Suppressor macrophage treated with lipopolysaccharide for 4 hours (primary cell): ENCODE measurements at regions not wholly inside any gene's neighbourhood (a gene's known extent, or its start where the extent isn't known, plus 50 kb on each side); places are given as distances from the start of the nearest gene placed in this dataset.

ENCODE experiments used
- DNase-seq: peaks from one replicate; pipeline ENCODE4 v3.0.0-alpha.2; 2020

DNA sequence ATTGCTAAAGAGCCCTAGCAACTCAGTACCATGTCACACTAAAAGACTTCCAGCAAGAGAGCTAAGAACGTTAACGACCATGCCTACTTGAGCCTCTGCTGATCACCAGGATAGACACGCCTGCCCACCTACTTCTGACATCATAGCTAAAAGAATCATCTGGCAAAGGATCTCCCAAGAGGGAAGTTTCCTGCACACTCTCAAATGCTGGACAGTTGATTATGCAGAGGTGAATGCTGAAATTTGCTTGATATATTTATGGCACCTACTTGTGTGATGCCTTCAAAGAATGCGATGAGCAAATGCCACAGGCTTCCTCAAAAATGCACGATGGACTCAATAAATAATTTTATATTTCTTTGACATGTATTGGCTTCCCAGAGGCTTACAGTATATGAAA lies 113.6 kb downstream of the GALC start:
- DNase-seq: no peak

DNA sequence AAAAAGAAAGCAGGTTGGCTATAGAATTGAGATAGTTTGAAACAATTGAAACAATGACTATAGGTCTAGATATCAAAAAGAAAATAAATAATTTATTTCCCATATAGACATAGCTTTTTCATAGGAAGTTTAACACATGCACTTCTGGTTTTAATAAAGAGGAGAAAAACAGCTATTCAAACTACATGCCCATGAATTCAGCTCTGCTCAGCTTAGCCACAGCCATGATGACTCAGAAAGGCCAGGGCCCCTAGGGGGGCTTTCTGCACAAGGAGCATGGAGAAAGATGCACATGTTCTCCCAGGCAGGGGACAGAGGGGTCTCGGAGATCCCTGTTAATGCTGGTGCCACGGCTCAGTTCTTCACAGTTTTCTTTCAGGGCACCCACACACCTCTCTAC lies 114.0 kb downstream of the GALC start:
- no peak for DNase-seq

DNA sequence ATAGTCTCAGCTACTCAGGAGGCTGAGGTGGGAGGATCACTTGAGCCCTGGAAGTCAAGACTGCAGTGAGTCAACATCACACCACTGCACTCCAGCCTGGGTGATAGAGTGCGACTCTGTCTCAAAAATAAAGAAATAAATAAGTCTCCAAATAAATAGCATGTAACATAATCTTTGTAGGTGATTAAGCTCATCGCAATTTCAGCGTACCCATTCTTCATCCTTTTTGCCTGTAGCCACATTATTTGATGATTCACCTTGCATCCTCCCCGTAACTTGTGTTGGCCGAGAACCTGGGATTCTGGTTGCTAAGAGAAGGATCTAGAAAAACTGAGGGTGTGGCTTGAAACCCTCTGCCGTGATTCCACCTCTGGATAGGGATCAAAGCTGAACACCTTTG lies 115.1 kb downstream of the GALC start:
- DNase-seq: no peak

DNA sequence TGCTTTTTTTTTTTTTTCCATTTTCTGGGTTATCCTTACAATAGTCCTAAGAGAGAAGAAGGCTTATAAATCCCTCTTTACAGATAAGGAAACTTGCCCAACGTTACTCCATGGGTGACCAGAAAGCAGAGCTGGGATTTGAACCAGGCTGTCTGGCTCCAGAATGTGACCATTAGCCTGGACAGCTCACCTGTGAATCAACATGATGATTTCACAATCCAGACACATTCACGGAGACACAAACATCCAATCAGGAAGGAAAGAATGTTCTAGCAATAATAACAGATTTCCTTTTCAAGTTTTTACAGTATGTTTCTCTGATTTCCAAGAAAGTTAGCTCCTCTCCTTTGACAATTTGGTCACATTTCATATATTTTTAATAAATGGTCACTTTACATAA lies 118.3 kb downstream of the GALC start:
- DNase-seq: no peak

DNA sequence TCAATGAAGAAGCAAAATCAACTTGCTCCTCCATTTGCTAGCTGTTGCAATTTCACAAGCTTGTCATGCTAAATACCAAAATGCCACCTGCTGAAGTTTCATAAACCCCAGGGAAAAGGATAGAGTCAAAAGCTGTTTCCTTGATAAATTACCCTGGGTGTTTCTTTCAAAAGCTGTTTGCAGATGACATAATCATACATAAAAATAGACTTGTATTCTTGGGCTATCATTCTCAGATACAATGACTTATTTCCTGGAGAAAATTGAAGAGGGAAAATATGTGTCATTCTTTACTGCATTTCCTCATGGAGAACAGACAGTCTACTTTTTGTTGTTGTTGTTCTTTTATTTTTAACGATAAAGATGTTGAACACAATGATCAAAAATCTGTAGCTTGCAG lies 119.2 kb downstream of the GALC start:
- DNase-seq: no peak

DNA sequence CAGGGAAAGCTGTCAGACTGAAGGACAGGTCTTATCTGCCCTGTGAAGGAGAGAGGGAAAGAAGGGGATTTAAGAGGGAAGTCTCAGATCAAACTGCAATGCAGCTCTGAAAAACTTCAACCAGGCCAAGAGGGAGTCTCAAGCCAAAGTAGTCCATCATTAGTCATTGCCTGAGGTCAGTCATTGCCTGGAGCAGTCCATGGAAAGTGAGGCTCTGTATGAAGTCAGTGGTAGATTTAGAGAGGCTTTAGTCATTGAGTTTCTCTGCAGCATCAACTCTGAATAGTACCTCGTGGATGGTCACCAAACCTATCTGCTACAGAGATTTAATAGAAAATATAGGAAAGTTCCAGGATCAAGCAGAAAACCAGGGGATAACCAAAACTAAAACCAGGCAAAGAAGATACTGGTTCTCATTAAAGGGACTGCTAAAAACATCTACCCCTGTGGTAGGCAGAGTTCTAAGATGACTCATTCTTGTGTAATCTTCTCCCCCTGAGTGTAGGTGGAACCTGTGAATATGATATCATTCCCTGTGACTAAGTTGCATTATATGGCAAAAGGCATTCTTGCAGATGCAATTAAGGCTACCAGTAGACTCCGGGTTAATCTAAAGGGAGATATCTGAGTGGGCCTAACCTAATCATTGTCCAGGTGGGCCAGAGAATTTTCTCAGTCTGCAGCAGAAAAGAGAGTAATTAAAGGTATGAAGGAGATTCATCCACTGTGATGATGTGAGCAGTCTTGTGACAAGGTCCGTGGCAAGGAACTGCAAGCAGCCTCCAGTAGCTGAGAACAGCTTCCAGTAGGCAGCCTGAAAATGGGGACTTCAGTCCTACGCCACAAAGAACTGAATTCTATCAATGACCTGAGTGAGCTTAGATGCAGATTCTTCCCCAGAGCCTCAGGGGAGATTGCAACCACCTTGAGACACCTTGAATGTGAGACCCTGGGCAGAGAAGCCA lies 123.1 kb downstream of the GALC start:
- DNase-seq: no peak

DNA sequence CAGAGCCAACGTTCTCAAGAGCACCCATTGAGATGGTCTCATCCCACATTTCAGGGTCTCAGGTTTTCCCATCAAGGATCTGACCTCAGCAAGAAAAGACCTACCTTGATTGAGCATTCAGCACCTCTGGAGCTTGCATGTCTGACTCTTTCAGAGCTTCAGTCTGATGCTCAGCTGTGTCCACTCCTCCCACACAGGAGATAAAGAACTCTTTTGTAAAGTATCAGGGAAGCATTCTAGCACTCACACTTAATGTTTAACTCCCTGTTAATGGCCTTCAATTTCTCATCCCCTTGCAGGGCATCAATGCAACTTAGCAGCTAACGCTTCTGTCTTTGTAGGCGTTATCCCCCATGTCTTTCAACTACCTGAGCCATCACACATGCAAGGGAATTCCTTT lies 124.1 kb downstream of the GALC start:
- no peak for DNase-seq

DNA sequence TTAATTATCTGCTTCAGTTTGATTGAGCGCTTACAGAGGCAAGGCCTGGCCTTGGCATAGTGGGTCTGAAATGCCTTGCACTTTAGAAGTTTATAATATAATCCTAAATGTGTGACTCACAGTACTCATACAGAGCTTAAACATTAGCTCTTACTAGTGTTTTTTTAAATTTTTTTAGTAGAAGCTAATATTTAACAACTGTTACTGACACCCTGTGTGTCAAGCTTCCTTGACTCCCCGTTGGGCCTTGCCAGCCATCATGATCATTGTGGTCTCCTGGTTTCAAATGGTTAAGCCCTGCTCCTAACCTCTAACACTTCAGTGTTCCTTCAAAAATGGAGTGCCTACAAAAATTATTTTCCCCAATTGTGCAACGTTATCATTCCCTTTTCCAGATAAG lies 126.9 kb downstream of the GALC start:
- DNase-seq: no peak

DNA sequence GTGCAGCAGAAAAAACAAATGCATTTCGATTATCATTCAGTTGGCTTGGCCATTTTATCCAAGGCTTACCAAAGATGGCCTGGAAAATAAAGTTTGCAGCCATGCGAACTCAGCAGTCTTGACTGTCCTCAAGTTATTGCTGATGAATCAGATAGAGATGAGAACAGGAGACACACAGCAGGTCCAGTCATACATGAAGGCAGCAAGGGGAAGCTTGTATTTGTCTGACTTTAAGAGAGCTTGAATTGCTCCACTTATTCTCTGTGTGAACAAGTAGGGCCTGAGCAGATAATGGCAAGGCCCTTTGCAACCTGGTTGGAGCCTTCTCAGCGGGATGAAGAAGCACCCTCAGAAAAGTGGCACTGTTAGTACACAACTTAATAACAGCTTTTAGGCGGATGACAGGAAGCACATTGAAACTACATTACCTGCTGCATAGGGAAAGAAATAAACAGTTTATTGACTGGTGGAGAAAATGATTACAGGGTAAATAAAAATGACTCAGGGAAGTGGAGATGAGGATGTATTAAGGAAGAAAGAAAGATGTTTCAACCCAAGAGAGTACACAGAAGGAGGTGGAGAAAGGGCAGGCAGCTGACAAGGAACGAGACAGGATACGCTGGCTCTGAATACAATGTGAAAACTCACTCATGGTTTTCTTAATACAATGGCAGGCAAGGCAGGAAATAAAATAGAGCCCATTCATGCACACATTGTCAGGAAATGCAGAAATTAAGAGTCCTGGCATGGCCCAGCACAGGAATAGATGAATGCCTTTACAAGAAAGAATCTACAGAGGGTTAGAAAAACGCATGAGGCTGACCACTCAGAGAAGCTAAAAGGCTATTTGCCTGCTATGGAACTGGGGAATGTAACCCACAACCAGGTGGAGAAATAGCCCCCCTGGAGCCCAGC lies 128.4 kb downstream of the GALC start:
- no peak for DNase-seq

DNA sequence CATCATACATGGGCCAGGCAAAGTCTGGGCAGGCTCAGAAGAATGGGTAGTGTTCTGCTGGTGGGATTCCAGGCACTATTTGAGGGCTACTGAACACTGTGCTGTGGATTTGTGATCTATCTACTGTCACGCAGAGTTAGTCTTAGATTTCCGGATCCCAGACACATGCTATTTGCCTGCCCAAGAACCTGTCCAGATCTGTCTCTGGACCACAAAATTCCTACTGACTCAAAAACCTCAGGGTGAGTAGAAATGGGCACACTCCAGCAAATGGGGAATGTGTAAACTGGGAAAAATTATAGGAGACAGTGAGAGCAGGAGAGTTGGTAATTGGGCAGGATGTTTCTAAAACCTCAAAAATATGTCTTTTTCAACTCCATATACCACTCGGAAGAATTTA lies 129.9 kb downstream of the GALC start:
- DNase-seq: no peak

DNA sequence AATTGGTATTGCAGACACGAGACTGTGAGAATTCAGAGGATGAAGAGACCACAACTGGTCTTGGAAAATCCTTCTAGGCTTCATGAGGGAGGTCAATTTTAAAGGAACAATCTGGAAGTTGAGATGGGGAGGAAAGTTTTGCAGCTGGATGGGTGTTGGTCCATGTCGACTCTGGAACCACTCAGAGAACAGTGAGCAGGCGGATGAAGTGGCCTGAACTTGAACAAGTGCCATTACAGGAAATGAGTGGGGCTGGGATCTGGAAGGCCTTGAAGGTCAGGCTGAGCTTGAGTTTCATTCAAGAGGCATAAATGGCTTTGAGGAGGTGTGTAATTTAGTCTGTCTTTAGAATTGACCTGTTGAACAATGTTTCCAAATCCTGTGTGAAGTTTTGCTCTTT lies 140.9 kb downstream of the GALC start:
- DNase-seq: no peak

DNA sequence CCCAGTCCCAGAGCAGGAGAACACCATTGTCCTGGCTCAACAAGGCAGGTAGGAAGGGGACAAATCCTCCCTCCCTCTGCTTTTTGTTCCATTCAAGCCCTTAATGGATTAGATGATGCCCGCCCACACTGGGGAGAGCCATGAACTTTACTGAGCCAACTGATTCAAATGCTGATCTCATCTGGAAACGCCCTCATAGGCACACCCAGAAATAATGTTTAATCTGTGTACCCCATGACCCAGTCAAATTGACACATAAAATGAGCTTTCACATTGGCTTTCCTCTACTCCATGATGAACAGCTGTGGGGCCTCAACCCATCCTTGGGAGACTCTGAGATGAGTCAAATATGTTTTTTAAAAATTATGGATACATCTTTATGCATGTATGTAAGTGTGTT lies 141.8 kb downstream of the GALC start:
- DNase-seq: no peak

DNA sequence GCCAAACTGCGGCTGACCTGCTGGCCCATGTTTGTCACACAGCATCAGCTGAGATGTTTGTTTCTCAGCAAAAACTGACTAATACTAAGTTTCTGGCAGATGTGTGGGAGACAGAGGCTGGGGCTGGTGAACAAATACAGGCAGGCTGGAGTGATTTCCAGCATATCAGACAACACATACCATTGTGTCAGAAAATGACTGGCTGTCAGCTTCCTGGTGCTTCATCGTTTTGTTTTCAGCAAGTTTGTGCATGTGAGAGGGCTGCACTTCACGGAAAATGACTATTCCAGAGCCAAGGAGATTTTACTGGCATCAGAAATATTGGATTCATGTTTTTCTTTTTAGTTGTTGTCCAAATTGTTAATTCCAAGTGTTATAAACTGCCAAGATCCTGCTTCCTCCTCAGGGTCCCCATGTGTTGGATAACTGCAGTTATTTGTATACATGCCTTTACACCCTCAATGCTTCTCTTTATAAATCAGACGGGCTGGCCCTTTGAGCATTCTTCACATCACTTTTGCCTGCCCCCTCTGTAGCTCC lies 145.7 kb downstream of the GALC start:
- DNase-seq: no peak

DNA sequence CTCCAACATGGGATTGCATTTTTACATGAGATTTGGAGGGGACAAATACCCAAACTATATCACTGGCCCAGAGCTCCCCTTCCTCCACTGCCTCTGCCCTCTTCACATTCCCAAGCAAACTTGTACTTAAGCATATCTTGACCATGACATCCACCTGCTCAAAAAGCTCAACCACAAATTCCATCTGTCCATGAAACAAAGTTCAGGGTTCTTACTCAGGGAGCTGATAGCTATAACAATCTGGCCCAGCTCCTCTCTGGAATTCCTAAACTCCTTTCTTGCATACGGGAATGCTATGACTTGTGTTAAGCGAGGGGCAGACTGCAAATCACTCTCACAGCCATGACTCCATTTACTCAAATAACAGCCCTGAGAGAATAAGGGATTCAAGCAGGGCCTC lies 152.1 kb downstream of the GALC start:
- DNase-seq: no peak

DNA sequence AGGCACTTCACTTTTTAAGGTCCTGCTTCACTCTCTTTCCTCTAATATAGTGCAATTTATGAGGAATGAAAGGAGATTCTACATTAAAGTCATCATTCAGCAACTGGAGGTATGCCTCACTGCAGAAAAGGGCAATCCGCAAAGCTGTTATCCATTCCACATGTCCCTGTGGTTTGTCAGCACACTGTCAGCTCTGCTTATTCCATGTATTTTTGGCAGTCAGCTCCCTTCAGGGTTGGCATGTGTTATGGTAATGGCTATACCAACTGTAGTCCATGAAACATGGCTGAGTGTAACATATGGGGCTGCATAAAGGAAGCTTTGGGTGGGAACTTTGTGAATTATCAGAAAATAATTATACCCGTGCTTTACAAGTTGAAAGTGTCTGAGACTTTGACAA lies 154.1 kb downstream of the GALC start:
- DNase-seq: no peak

DNA sequence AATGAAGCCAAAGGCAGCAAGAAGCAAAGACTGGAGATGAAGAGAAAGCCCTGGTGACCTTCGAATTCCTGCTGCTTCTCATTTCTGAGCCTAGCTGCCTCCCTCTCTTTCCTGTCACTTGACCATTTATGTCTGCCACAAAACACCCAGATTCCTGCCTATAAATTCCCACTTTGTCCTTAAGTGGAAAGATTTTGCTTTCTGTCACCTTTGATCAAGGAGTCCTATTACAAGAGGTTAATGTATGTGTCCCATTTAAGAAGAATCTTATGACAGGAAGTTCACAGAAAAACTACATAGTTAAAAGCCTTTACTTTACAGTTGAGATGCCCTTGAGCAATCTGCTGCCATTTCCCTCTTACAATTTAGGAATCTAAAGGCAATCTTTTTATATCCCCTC lies 155.7 kb downstream of the GALC start:
- DNase-seq: no peak

DNA sequence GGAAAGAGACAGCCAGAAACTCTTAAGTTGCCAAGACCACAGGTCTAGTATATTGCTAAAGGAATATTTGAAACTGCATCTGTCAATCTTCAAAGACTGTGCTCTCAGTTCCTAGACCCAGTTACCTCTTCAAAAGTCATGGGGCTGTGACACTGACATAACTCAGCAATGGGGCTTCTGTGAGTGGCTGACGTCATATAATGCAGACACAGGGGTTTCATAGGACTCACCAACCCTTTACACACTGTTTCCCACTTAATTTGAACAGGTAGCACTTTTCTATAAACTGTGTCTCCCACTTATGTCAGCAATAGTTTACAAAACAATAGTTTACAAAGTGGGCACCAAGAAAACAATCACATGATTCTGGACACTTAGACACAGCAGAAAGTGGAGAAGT lies 158.4 kb downstream of the GALC start:
- no peak for DNase-seq

DNA sequence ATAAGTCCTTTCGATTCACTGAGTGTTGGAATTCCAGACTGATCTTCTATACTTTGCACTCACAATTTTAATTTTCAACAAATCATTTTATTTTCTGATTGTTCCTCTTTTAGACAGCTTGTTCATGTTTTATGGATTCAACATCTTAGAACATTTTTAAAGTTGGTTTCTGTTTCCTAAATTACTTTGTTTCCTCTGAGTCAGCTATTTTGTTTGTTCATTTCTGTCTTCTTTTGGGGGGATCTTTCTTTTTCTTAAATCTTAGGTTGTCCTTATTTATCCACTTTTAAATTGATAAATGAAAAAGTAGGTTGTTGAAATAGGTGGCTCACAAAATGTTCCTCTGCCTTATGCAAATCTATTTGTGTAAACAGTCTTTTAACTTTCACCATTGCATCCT lies 160.0 kb downstream of the GALC start:
- DNase-seq: no peak

DNA sequence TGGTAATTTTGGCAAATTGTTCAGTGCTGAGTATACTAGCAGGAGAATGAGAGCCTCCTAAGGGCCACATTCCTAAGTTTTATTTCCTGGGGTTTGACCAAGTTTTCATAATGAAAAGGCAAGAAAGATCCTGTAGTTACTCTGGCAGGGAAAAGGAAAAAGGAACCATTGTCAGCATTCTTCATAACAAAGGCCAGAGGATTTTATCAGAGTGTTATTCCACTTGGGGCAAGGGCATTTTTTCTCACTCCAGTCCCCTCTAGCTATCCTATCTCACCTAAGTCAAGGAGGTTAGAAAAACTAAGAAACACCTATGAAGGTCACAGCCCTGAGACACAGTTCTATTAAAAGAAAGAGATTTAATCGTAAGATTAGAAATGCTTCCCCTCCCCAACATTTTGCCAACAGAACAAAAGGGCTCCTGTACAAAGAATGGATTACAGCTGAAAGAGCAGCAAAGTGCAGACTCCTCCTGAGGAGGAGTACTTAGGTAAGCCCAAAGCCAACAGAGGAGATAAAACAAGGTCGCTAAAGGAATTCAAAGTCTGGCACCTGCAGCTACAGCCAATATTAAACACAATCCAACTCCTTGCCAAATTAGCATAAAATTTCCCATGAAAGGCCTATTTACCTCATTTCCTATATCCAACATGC lies 162.4 kb downstream of the GALC start:
- DNase-seq: no peak

DNA sequence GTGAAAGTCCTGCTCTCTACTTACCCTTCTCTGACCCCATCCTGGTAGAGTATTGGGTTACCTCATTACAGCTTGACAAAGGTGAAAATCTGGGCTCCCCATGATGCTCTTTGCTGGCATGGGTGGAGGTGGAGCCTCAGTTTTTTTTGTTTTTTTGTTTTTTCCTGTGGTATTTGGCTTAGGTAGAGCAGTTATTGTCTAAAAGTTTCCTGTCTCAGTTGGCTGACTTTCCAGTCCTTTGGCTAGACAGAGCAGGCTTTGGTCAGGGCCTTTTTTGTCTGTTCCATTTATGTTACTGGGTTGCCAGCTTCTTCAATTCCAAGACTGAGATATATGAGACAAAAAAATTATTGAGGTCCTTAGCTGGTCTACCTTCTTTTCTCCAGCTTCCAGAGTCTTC lies 163.4 kb downstream of the GALC start:
- no peak for DNase-seq

DNA sequence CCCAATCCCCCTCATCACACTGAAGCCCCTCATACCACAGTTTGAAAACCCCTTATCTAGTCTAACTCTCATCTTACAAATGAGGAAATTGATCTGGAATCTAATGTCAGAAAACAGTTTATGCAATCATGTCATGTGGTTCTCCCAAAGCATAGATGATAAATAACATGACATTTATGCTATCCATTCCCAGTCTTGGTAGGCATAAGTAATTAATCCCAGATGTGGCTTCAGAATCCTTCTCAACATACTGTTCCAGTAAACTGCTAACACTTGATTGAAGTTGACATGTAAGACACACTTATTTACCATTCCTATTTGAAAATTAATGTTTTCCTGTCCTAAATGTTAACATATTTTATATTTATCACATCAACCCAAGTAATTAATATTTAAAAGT lies 168.7 kb downstream of the GALC start:
- no peak for DNase-seq

DNA sequence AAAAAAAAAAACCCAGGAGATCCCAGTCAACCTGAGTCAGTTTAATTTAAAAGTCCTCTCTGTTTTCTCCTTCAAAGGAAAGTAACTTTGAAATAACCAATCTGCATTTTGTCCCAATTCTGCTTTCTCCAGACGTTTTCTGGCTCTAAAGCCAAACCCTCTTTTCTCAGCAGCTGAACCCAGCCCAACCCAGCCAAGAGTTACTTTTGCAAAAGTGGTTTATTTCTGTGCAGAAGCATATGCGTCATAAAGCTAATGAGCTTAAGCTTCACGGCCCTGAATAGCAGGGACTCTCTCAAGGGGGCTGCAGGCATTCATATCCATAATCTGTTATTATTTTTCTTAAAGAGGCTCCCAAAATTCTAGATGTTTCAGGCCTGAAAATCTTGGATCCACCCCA lies 176.6 kb downstream of the GALC start:
- no peak for DNase-seq

DNA sequence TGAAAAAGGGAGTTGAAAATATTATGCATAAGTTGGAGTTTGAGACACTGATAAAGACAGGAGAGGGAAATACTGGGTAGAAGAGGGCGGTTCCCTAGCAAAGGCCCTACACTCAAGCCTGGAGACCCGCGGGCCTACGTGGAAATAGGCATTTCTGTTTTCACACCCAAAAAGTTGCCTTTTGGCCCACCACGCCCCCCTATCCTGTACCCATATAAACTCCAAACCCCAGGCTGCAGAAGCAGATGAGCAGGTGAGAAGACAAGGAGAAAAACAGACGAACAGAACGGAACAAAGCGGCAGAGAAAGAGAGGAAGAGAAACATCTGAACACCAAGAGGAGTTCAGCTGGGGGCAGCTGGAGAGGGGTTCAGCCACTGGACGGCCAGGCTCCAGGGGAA lies 177.9 kb downstream of the GALC start:
- DNase-seq: no peak
